Caco-2 (cell line): ENCODE measurements at regions not wholly inside any gene's neighbourhood (a gene's known extent, or its start where the extent isn't known, plus 50 kb on each side); places are given as distances from the start of the nearest gene placed in this dataset.

Experiments used
- BruUV-seq: library from RNA; stranded (reverse); fragments of 400-500 nt; replicated peaks from 2 replicates; lab custom pipeline; 2021; lab: Mats Ljungman, UMichigan
- CTCF ChIA-PET: fragments of 300-600 bp; sonication (Branson Sonifier 250); formaldehyde crosslinking; loops from one replicate; lab custom pipeline; 2022; ENCODE audit warnings: antibody characterized with exemption; lab: Charles Lee
- POLR2A ChIA-PET: fragments of 300-600 bp; sonication (Branson Sonifier 250); formaldehyde crosslinking; loops from one replicate; lab custom pipeline; 2022; ENCODE audit warnings: antibody characterized with exemption; lab: Charles Lee
- DNase-seq, 2 experiments: peaks; one replicate each; pipeline versions ENCODE4 v3.0.0 to v3.0.0-alpha.2; 2020 to 2022
- H3K27me3 ChIP-seq: replicated peaks from 2 replicates; pipeline ENCODE4 v1.6.0; 2011; ENCODE audit warnings: low read length; ENCODE audit not compliant: control insufficient read depth, insufficient read depth
- H3K36me3 ChIP-seq: 2 replicates; pipeline ENCODE4 v1.5.1; 2011; ENCODE audit warnings: low read length; ENCODE audit not compliant: control insufficient read depth, insufficient read depth
- H3K4me1 ChIP-seq: fragments of 250-450 bp; sonication (Bioruptor Pico); 2 replicates; pipeline ENCODE4 v1.5.1; 2020; ENCODE audit warnings: mild to moderate bottlenecking
- H3K4me3 ChIP-seq: 2 replicates; pipeline ENCODE4 v1.5.1; 2011; ENCODE audit warnings: low read depth, mild to moderate bottlenecking, control low read depth, low read length
- H3K9me3 ChIP-seq: fragments of 250-450 bp; sonication (Bioruptor Pico); 2 replicates; pipeline ENCODE4 v1.5.1; 2020; ENCODE audit warnings: mild to moderate bottlenecking, moderate library complexity
- H3K27ac Mint-ChIP-seq: one replicate; pipeline ENCODE4 v1.8.0; 2022; ENCODE audit warnings: mixed read lengths; ENCODE audit not compliant: unreplicated experiment
- H3K27me3 Mint-ChIP-seq: one replicate; pipeline ENCODE4 v1.8.0; 2022; ENCODE audit warnings: mixed read lengths; ENCODE audit not compliant: insufficient read depth, unreplicated experiment
- H3K36me3 Mint-ChIP-seq: one replicate; pipeline ENCODE4 v1.8.0; 2022; ENCODE audit warnings: mild to moderate bottlenecking, mixed read lengths; ENCODE audit not compliant: insufficient read depth, unreplicated experiment
- H3K4me1 Mint-ChIP-seq: one replicate; pipeline ENCODE4 v1.8.0; 2022; ENCODE audit warnings: low read depth, mixed read lengths; ENCODE audit not compliant: unreplicated experiment
- H3K4me3 Mint-ChIP-seq: one replicate; pipeline ENCODE4 v1.8.0; 2022; ENCODE audit warnings: mild to moderate bottlenecking, moderate library complexity, mixed read lengths; ENCODE audit not compliant: unreplicated experiment
- H3K9me3 Mint-ChIP-seq: one replicate; pipeline ENCODE4 v1.8.0; 2022; ENCODE audit warnings: mixed read lengths; ENCODE audit not compliant: unreplicated experiment
- CTCF ChIP-seq, 2 experiments: fragments of 200-600 bp in 1 of 2; IDR thresholded peaks; 1 replicate in 1 of 2; 2 replicates in 1 of 2; pipeline versions ENCODE4 v1.5.1 to v1.8.0; 2011 to 2022; ENCODE audit warnings: antibody characterized with exemption in 1 of 2, control low read depth in 1 of 2, inconsistent platforms in 1 of 2, low read depth in 1 of 2, low read length in 1 of 2, mild to moderate bottlenecking in 1 of 2, moderate library complexity in 1 of 2; ENCODE audit not compliant: insufficient read depth in 1 of 2, severe bottlenecking in 1 of 2, unreplicated experiment in 1 of 2
- intact Hi-C: fragments of 100-400 bp; cut with micrococcal nuclease; formaldehyde crosslinking; loops from one replicate; pipeline ENCODE4 v1.10.0; 2022; ENCODE audit not compliant: unreplicated experiment

DNA sequence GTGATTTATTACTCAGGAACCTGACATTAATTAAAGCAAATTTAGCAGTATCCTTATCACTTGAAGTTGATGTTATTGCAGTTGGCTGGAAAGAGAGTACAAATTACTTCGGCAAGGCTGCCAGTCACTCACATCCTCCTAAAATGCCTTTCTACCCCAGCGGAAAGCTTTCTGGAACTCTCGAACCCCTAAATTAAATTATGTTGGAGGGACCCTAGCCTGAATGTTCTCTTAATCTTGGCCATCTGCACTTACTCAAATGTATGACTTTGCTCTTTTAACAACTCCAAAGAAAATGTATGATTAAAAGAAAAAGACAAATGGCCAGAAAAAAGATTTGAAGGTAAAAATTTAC, 242.6 kb upstream of the USP25 start:
- no TSS peak for BruUV-seq
- Histone ChIP-seq H3K27me3 (no peaks in the 10 kb centered on the region), H3K4me3 (no peak overlapping the region), H3K4me1 (no peaks in the 10 kb centered on the region), H3K36me3 (no peaks in the 10 kb centered on the region), H3K9me3 (no peaks in the 10 kb centered on the region)
- TF ChIP-seq CTCF (IDR thresholded peaks at IDR 0.05; ENCODE audit: insufficient read depth in 1 of 2, low read depth in 1 of 2, low read length in 1 of 2, severe bottlenecking in 1 of 2, unreplicated experiment in 1 of 2) = no peak
- H3K4me3 Mint-ChIP-seq = no peak overlapping the region
- DNase-seq = no peak
- POLR2A ChIA-PET = no interaction called here
- H3K27me3 Mint-ChIP-seq = no peaks in the 10 kb centered on the region
- no peaks in the 10 kb centered on the region for H3K36me3 Mint-ChIP-seq
- intact Hi-C loops = loop anchor here (5.0 kb wide), 1 partner anchor 65 kb away; no protein-coding TSS in a partner anchor
- H3K4me1 Mint-ChIP-seq = no peaks in the 10 kb centered on the region
- no peaks in the 10 kb centered on the region for H3K9me3 Mint-ChIP-seq
- CTCF ChIA-PET = no interaction called here
- H3K27ac Mint-ChIP-seq = no peak overlapping the region

DNA sequence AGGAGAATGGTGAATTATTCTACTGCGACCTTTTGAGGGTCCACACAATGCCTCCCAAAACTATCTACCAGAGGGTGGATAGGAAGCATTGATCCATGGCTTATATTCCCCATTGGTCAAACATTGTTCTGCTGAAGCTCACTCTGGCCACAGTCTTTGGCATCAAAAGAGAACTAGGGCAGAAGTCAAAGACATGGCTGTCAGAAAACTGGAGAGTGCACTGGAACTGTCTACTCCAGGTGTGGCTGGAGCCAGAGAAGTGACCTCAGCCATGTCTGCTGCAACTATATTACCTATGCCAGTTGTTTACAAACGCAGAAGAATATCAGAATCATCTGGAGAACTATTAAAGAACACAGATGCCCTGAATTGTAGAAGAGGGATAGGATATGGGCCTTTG, 238.7 kb upstream of the USP25 start:
- Histone ChIP-seq H3K36me3 (no peaks in the 10 kb centered on the region), H3K4me1 (no peaks in the 10 kb centered on the region), H3K4me3 (no peak overlapping the region), H3K27me3 (no peaks in the 10 kb centered on the region), H3K9me3 (no peaks in the 10 kb centered on the region)
- no peak for TF ChIP-seq CTCF (IDR thresholded peaks at IDR 0.05; ENCODE audit: insufficient read depth in 1 of 2, low read depth in 1 of 2, low read length in 1 of 2, severe bottlenecking in 1 of 2, unreplicated experiment in 1 of 2)
- intact Hi-C loops = no loop called here
- BruUV-seq = no TSS peak
- H3K36me3 Mint-ChIP-seq = no peaks in the 10 kb centered on the region
- no peak for DNase-seq
- no peaks in the 10 kb centered on the region for H3K27me3 Mint-ChIP-seq
- ChIA-PET CTCF (no interaction called here), POLR2A (no interaction called here)
- no peak overlapping the region for H3K27ac Mint-ChIP-seq
- H3K4me1 Mint-ChIP-seq = peaks cover 5% of the 10 kb centered on the region
- H3K4me3 Mint-ChIP-seq = no peak overlapping the region
- no peaks in the 10 kb centered on the region for H3K9me3 Mint-ChIP-seq

DNA sequence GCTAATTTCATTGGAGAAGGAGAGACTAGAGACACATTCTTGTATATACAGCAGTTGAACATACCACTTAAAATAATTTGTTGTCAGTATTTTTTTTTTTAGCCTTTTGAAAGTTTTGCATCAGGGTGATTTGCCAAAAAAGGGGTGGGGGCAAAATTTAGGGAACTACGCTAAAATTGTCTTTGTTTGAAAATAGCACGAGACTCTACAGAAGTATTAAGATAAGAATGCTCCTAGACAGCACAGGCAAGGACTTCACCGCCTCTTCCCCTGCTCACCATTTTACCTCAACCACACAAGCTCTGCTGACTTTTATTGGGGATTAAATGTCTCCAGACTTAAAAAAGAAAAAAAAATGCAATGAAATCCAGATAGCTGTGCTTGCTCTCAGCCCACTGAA, 236.1 kb upstream of the USP25 start:
- ChIA-PET CTCF (no interaction called here), POLR2A (no interaction called here)
- no peaks in the 10 kb centered on the region for H3K36me3 ChIP-seq

More for the DNA sequence above, 236.1 kb upstream of the USP25 start:
- Mint-ChIP-seq H3K27me3 (no peaks in the 10 kb centered on the region), H3K27ac (no peak overlapping the region), H3K4me3 (no peak overlapping the region), H3K36me3 (no peaks in the 10 kb centered on the region), H3K4me1 (peaks cover 5% of the 10 kb centered on the region), H3K9me3 (no peaks in the 10 kb centered on the region)
- DNase-seq = no peak
- intact Hi-C loops = no loop called here
- TF ChIP-seq CTCF (IDR thresholded peaks at IDR 0.05; ENCODE audit: insufficient read depth in 1 of 2, low read depth in 1 of 2, low read length in 1 of 2, severe bottlenecking in 1 of 2, unreplicated experiment in 1 of 2) = no peak
- no TSS peak for BruUV-seq
- Histone ChIP-seq H3K4me1 (no peaks in the 10 kb centered on the region), H3K4me3 (no peak overlapping the region), H3K9me3 (no peaks in the 10 kb centered on the region), H3K27me3 (no peaks in the 10 kb centered on the region)
